WTC11 (cell line): ENCODE measurements at regions not wholly inside any gene's neighbourhood (a gene's known extent, or its start where the extent isn't known, plus 50 kb on each side); places are given as distances from the start of the nearest gene placed in this dataset.

Experiments
- ATAC-seq: fragments of 200-7000 bp; cut with Tn5 transposase; 2 replicates; pipeline ENCODE4 v1.10.0; 2021; ENCODE audit warnings: mild to moderate bottlenecking, moderate library complexity
- CTCF ChIA-PET: fragments of 300-600 bp; sonication (Branson Sonifier 250); formaldehyde crosslinking; loops from one replicate; lab custom pipeline; 2021; ENCODE audit warnings: antibody characterized with exemption; lab: Charles Lee
- POLR2A ChIA-PET: fragments of 350-600 bp; sonication (Branson Sonifier 250); formaldehyde crosslinking; loops from one replicate; lab custom pipeline; 2021; ENCODE audit warnings: antibody characterized with exemption; lab: Charles Lee
- DNase-seq: peaks from one replicate; pipeline ENCODE4 v3.0.0; 2021; ENCODE audit warnings: low spot score
- H3K27ac Mint-ChIP-seq: 2 replicates; pipeline ENCODE4 v1.8.0; 2021; ENCODE audit warnings: mixed read lengths
- H3K27me3 Mint-ChIP-seq: 2 replicates; pipeline ENCODE4 v1.8.0; 2021; ENCODE audit warnings: low read depth, mild to moderate bottlenecking, moderate library complexity, mixed read lengths
- H3K36me3 Mint-ChIP-seq: 2 replicates; pipeline ENCODE4 v1.8.0; 2021; ENCODE audit warnings: mixed read lengths
- H3K4me1 Mint-ChIP-seq: 2 replicates; pipeline ENCODE4 v1.8.0; 2022; ENCODE audit warnings: mixed read lengths
- H3K4me3 Mint-ChIP-seq: 2 replicates; pipeline ENCODE4 v1.8.0; 2021; ENCODE audit warnings: mild to moderate bottlenecking, moderate library complexity, mixed read lengths
- H3K9me3 Mint-ChIP-seq: 2 replicates; pipeline ENCODE4 v1.8.0; 2021; ENCODE audit warnings: mixed read lengths
- CREB1 ChIP-seq: sonication (generic); formaldehyde crosslinking; IDR thresholded peaks from 2 replicates; pipeline ENCODE4 v1.8.0; 2023; ENCODE audit warnings: mild to moderate bottlenecking, missing genetic modification reagents
- CTCF ChIP-seq: fragments of 200-600 bp; IDR thresholded peaks from 2 replicates; pipeline ENCODE4 v1.8.0; 2022; ENCODE audit warnings: antibody characterized with exemption
- FOXK1 ChIP-seq: sonication (generic); formaldehyde crosslinking; IDR thresholded peaks from 2 replicates; pipeline ENCODE4 v1.8.0; 2022; ENCODE audit warnings: mild to moderate bottlenecking, moderate library complexity, missing genetic modification reagents
- HMGA2 ChIP-seq: fragments of 250-450 bp; sonication (Bioruptor Pico); IDR thresholded peaks from 2 replicates; pipeline ENCODE4 v1.4.0; 2021; ENCODE audit warnings: mild to moderate bottlenecking, moderate library complexity
- JAZF1 ChIP-seq: fragments of 250-450 bp; sonication (Bioruptor Pico); IDR thresholded peaks from 2 replicates; pipeline ENCODE4 v1.9.0; 2021; ENCODE audit warnings: moderate library complexity, mild to moderate bottlenecking, inconsistent platforms
- KAT7 ChIP-seq: sonication (generic); formaldehyde crosslinking; IDR thresholded peaks from 2 replicates; pipeline ENCODE4 v1.8.1; 2023; ENCODE audit warnings: missing genetic modification reagents, mild to moderate bottlenecking, borderline replicate concordance
- MYBL2 ChIP-seq: sonication (generic); formaldehyde crosslinking; IDR thresholded peaks from 2 replicates; pipeline ENCODE4 v1.8.1; 2023; ENCODE audit warnings: mild to moderate bottlenecking, moderate library complexity, missing genetic modification reagents
- NFYB ChIP-seq: sonication (generic); formaldehyde crosslinking; conservative IDR thresholded peaks from 2 replicates; pipeline ENCODE4 v1.8.0; 2022; ENCODE audit warnings: low read depth, missing genetic modification reagents
- OVOL2 ChIP-seq: fragments of 250-450 bp; sonication (Bioruptor Pico); IDR thresholded peaks from 2 replicates; pipeline ENCODE4 v1.9.0; 2021; ENCODE audit warnings: mild to moderate bottlenecking, borderline replicate concordance
- RELA ChIP-seq: sonication (generic); formaldehyde crosslinking; IDR thresholded peaks from 2 replicates; pipeline ENCODE4 v1.8.1; 2022; ENCODE audit warnings: missing genetic modification reagents, mild to moderate bottlenecking, borderline replicate concordance
- SP1 ChIP-seq: sonication (generic); formaldehyde crosslinking; conservative IDR thresholded peaks from 2 replicates; pipeline ENCODE4 v1.8.1; 2022; ENCODE audit warnings: missing genetic modification reagents
- TP53 ChIP-seq: sonication (generic); formaldehyde crosslinking; IDR thresholded peaks from 2 replicates; pipeline ENCODE4 v1.8.1; 2023; ENCODE audit warnings: mild to moderate bottlenecking, missing genetic modification reagents
- ZNF512 ChIP-seq: sonication (generic); formaldehyde crosslinking; IDR thresholded peaks from 2 replicates; pipeline ENCODE4 v1.8.1; 2022; ENCODE audit warnings: missing genetic modification reagents, borderline replicate concordance
- ZNF671 ChIP-seq: fragments of 250-450 bp; sonication (Bioruptor Pico); IDR thresholded peaks from 2 replicates; pipeline ENCODE4 v1.8.0; 2021; ENCODE audit warnings: mild to moderate bottlenecking
- TF ChIP-seq, protein P1 (sequence below): sonication (generic); formaldehyde crosslinking; conservative IDR thresholded peaks from 2 replicates; pipeline ENCODE4 v1.8.1; 2023; ENCODE audit warnings: mild to moderate bottlenecking, low read depth, missing genetic modification reagents, moderate library complexity
- TF ChIP-seq, protein P2 (sequence below): sonication (generic); formaldehyde crosslinking; IDR thresholded peaks from 2 replicates; pipeline ENCODE4 v1.8.1; 2023; ENCODE audit warnings: mild to moderate bottlenecking, missing genetic modification reagents, moderate library complexity
- TF ChIP-seq, protein P3 (sequence below): sonication (generic); formaldehyde crosslinking; IDR thresholded peaks from 2 replicates; pipeline ENCODE4 v1.8.0; 2022; ENCODE audit warnings: mild to moderate bottlenecking, missing genetic modification reagents
- TF ChIP-seq, protein P4 (sequence below): sonication (generic); formaldehyde crosslinking; IDR thresholded peaks from 2 replicates; pipeline ENCODE4 v1.8.1; 2022; ENCODE audit warnings: low read depth, missing genetic modification reagents, borderline replicate concordance
- TF ChIP-seq, protein P5 (sequence below): sonication (generic); formaldehyde crosslinking; IDR thresholded peaks from 2 replicates; pipeline ENCODE4 v1.8.1; 2022; ENCODE audit warnings: low read depth, mild to moderate bottlenecking, moderate library complexity, missing genetic modification reagents, borderline replicate concordance

DNA sequence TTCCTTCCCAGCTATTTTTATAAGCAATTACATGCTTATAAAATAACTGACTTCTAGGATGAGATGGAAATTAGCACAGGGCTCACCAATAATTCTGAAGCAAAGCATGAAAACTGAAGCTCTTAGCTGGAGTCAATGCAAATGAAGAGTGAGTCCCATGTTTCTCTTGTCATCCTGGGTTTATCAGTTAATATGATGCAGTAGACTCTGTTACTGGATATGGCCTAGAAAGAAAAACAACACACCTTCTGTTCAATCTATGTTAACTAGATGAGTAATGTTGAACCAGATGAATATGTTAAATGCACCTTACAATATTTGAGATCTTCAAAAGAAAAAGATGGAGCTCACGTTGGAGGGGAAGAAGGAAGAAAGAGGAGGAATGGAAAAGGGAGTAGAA lies 229.4 kb downstream of the DUSP6 start (continued):
- TF ChIP-seq, protein P1, sequence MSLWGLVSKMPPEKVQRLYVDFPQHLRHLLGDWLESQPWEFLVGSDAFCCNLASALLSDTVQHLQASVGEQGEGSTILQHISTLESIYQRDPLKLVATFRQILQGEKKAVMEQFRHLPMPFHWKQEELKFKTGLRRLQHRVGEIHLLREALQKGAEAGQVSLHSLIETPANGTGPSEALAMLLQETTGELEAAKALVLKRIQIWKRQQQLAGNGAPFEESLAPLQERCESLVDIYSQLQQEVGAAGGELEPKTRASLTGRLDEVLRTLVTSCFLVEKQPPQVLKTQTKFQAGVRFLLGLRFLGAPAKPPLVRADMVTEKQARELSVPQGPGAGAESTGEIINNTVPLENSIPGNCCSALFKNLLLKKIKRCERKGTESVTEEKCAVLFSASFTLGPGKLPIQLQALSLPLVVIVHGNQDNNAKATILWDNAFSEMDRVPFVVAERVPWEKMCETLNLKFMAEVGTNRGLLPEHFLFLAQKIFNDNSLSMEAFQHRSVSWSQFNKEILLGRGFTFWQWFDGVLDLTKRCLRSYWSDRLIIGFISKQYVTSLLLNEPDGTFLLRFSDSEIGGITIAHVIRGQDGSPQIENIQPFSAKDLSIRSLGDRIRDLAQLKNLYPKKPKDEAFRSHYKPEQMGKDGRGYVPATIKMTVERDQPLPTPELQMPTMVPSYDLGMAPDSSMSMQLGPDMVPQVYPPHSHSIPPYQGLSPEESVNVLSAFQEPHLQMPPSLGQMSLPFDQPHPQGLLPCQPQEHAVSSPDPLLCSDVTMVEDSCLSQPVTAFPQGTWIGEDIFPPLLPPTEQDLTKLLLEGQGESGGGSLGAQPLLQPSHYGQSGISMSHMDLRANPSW (CRISPR knock-in tag), result no peak
- TF ChIP-seq ZNF512 (no peak), CREB1 (CRISPR knock-in tag) (no peak)
- TF ChIP-seq, protein P2, sequence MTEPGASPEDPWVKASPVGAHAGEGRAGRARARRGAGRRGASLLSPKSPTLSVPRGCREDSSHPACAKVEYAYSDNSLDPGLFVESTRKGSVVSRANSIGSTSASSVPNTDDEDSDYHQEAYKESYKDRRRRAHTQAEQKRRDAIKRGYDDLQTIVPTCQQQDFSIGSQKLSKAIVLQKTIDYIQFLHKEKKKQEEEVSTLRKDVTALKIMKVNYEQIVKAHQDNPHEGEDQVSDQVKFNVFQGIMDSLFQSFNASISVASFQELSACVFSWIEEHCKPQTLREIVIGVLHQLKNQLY (CRISPR knock-in tag), result no peak
- TF ChIP-seq, all 79 proteins: peak for 0

DNA sequence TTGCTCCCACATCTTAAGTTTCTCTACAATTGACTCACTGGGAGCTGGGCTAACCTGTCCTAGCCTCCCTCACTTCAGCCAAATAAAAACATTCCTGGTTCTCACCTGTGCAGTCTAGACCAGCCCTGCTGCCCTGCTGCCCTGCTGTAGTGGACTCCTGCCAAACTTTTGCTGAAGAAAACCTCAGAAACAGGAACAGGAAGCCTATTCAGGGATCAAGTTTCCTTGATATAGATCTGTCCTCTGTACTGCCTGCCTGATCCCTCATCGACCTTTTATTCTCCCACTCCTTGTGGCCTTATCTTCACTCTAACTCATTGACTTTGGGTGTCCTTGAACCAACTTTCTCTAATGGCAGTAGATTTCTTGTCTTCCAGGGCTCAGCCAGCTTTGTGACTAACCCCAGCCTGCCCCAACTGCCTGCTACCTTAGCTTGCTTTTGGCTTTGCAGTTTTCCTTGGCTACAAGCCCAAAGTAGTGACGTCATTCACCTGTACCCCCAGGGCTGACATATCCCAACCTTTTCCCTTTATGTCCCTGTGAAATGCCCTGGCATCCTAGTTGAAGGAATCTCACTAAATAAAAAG lies 234.8 kb downstream of the DUSP6 start:
- no peaks in the 10 kb centered on the region for H3K36me3 Mint-ChIP-seq
- H3K9me3 Mint-ChIP-seq, result no peaks in the 10 kb centered on the region
- no peak overlapping the region for H3K4me3 Mint-ChIP-seq
- CTCF ChIA-PET, result no interaction called here
- H3K27me3 Mint-ChIP-seq, result no peaks in the 10 kb centered on the region
- H3K27ac Mint-ChIP-seq, result no peak overlapping the region
- ATAC-seq, result peak; percentile 61
- TF ChIP-seq, protein P3, sequence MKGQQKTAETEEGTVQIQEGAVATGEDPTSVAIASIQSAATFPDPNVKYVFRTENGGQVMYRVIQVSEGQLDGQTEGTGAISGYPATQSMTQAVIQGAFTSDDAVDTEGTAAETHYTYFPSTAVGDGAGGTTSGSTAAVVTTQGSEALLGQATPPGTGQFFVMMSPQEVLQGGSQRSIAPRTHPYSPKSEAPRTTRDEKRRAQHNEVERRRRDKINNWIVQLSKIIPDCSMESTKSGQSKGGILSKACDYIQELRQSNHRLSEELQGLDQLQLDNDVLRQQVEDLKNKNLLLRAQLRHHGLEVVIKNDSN, result no peak
- no peak for TF ChIP-seq HMGA2 (CRISPR knock-in tag)
- TF ChIP-seq, protein P4, sequence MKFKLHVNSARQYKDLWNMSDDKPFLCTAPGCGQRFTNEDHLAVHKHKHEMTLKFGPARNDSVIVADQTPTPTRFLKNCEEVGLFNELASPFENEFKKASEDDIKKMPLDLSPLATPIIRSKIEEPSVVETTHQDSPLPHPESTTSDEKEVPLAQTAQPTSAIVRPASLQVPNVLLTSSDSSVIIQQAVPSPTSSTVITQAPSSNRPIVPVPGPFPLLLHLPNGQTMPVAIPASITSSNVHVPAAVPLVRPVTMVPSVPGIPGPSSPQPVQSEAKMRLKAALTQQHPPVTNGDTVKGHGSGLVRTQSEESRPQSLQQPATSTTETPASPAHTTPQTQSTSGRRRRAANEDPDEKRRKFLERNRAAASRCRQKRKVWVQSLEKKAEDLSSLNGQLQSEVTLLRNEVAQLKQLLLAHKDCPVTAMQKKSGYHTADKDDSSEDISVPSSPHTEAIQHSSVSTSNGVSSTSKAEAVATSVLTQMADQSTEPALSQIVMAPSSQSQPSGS (CRISPR knock-in tag), result no peak
- no peak for TF ChIP-seq KAT7 (CRISPR knock-in tag)
- no peak for TF ChIP-seq FOXK1 (CRISPR knock-in tag)
- no peak for TF ChIP-seq ZNF512
- TF ChIP-seq JAZF1 (CRISPR knock-in tag), result no peak
- TF ChIP-seq, protein P5, sequence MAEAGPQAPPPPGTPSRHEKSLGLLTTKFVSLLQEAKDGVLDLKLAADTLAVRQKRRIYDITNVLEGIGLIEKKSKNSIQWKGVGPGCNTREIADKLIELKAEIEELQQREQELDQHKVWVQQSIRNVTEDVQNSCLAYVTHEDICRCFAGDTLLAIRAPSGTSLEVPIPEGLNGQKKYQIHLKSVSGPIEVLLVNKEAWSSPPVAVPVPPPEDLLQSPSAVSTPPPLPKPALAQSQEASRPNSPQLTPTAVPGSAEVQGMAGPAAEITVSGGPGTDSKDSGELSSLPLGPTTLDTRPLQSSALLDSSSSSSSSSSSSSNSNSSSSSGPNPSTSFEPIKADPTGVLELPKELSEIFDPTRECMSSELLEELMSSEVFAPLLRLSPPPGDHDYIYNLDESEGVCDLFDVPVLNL (CRISPR knock-in tag), result no peak
- TF ChIP-seq MYBL2 (CRISPR knock-in tag), result no peak
- no peak for TF ChIP-seq SP1
- no peak for TF ChIP-seq RELA (CRISPR knock-in tag)
- no peak for TF ChIP-seq OVOL2 (CRISPR knock-in tag)
- TF ChIP-seq CTCF, result no peak
- no peak for TF ChIP-seq NFYB (CRISPR knock-in tag)
- no peak for TF ChIP-seq TP53 (CRISPR knock-in tag)
- TF ChIP-seq ZNF671 (CRISPR knock-in tag), result no peak
- H3K4me1 Mint-ChIP-seq, result peaks cover 8% of the 10 kb centered on the region
- POLR2A ChIA-PET, result no interaction called here
- no peak for DNase-seq
